GM19035 (cell line): ENCODE measurements at regions not wholly inside any gene's neighbourhood (a gene's known extent, or its start where the extent isn't known, plus 50 kb on each side); places are given as distances from the start of the nearest gene placed in this dataset.

Source experiments
- ATAC-seq: cut with Tn5 transposase; IDR thresholded peaks from one replicate; pipeline ENCODE4 v1.9.1; 2021; ENCODE audit not compliant: unreplicated experiment

GRCh38 chr2:177147093-177147694 lies 65.4 kb upstream of the HNRNPA3 start:
- peak; percentile 53 for ATAC-seq

- ATAC-seq = no peak
Observed at GRCh38 chr2:177147834-177148445, 64.7 kb upstream of the HNRNPA3 start.

GRCh38 chr2:177148477-177149154 lies 64.0 kb upstream of the HNRNPA3 start:
- ATAC-seq = peak; percentile 93

- no peak for ATAC-seq
Observed at GRCh38 chr2:177149155-177149503, 63.5 kb upstream of the HNRNPA3 start.

GRCh38 chr2:177153805-177154204 lies 58.8 kb upstream of the HNRNPA3 start:
- ATAC-seq = no peak

GRCh38 chr2:177154809-177155208 lies 57.8 kb upstream of the HNRNPA3 start:
- no peak for ATAC-seq

GRCh38 chr2:177155631-177156030 lies 57.0 kb upstream of the HNRNPA3 start:
- no peak for ATAC-seq

- no peak for ATAC-seq
Observed at GRCh38 chr2:177161741-177162460, 50.7 kb upstream of the HNRNPA3 start.
